Thyroid gland (tissue), 4 donors: ENCODE measurements at regions not wholly inside any gene's neighbourhood (a gene's known extent, or its start where the extent isn't known, plus 50 kb on each side); places are given as distances from the start of the nearest gene placed in this dataset.

Experiments used
- DNase-seq, 2 donors: peaks; one replicate each; pipeline ENCODE4 v3.0.0-alpha.2; 2019
- H3K27ac ChIP-seq, 3 donors: fragments of 200-600 bp; sonication (generic); 1 replicate in 2 of 3; 2 replicates in 1 of 3; pipeline ENCODE4 v1.5.1; 2016 to 2019; ENCODE audit warnings: mild to moderate bottlenecking in 1 of 3, moderate library complexity in 1 of 3
- H3K27me3 ChIP-seq: fragments of 200-600 bp; sonication (generic); one replicate; pipeline ENCODE4 v1.5.1; 2019
- H3K36me3 ChIP-seq, 2 donors: fragments of 200-600 bp; sonication (generic); one replicate each; pipeline ENCODE4 v1.5.1; 2016 to 2019
- H3K4me1 ChIP-seq, 2 donors: fragments of 200-600 bp; sonication (generic); one replicate each; pipeline ENCODE4 v1.5.1; 2017 to 2019
- H3K4me3 ChIP-seq, 3 donors: fragments of 200-600 bp; sonication (generic); replicated peaks in 1 of 3; 1 replicate in 2 of 3; 2 replicates in 1 of 3; pipeline ENCODE4 v1.5.1; 2016; ENCODE audit warnings: mild to moderate bottlenecking in 1 of 3
- H3K9me3 ChIP-seq: fragments of 200-600 bp; sonication (generic); one replicate; pipeline ENCODE4 v1.5.1; 2017
- POLR2A ChIP-seq, 2 donors: fragments of 450-650 bp; IDR thresholded peaks; one replicate each; pipeline ENCODE4 v1.6.1; 2017; ENCODE audit warnings: antibody characterized with exemption in 2 of 2, mild to moderate bottlenecking in 2 of 2, moderate library complexity in 1 of 2
- WGBS, 2 donors: methylation state at CpG; one replicate each; pipeline ENCODE4 v1.1.5; 2017; 5-methylcytosine and 5-hydroxymethylcytosine counted together
- intact Hi-C: fragments of 100-400 bp; cut with DNase I; formaldehyde crosslinking; loops from one replicate; pipeline ENCODE4 v1.15.1; 2023
- TF ChIP-seq, protein P1 (sequence below), 6 experiments: fragments of 200-600 bp in 3 of 6; fragments of 450-650 bp in 3 of 6; sonication (generic) in 3 of 6; IDR thresholded peaks; one replicate each; pipeline ENCODE4 v1.5.1; 2016 to 2019; ENCODE audit warnings: antibody characterized with exemption in 6 of 6, mild to moderate bottlenecking in 2 of 6, inconsistent platforms in 1 of 6, moderate library complexity in 1 of 6

GRCh38 chr6:170111816-170112582 is 178.9 kb downstream of the DLL1 start:
- 76 to 84% methylated on average over 14 to 16 of the region's 19 CpGs for WGBS, 2 donors
- Histone ChIP-seq H3K36me3 (no peaks in the 10 kb centered on the region), H3K4me1 (no peaks in the 10 kb centered on the region), H3K27me3 (no peaks in the 10 kb centered on the region), H3K9me3 (no peaks in the 10 kb centered on the region), H3K4me3 (no peak overlapping the region), H3K27ac (no peak overlapping the region)
- TF ChIP-seq, protein P1, sequence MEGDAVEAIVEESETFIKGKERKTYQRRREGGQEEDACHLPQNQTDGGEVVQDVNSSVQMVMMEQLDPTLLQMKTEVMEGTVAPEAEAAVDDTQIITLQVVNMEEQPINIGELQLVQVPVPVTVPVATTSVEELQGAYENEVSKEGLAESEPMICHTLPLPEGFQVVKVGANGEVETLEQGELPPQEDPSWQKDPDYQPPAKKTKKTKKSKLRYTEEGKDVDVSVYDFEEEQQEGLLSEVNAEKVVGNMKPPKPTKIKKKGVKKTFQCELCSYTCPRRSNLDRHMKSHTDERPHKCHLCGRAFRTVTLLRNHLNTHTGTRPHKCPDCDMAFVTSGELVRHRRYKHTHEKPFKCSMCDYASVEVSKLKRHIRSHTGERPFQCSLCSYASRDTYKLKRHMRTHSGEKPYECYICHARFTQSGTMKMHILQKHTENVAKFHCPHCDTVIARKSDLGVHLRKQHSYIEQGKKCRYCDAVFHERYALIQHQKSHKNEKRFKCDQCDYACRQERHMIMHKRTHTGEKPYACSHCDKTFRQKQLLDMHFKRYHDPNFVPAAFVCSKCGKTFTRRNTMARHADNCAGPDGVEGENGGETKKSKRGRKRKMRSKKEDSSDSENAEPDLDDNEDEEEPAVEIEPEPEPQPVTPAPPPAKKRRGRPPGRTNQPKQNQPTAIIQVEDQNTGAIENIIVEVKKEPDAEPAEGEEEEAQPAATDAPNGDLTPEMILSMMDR (IDR thresholded peaks at IDR 0.05), result no peak
- TF ChIP-seq POLR2A (IDR thresholded peaks at IDR 0.05), result no peak
- intact Hi-C loops, result no loop called here
- no peak for DNase-seq

DNA sequence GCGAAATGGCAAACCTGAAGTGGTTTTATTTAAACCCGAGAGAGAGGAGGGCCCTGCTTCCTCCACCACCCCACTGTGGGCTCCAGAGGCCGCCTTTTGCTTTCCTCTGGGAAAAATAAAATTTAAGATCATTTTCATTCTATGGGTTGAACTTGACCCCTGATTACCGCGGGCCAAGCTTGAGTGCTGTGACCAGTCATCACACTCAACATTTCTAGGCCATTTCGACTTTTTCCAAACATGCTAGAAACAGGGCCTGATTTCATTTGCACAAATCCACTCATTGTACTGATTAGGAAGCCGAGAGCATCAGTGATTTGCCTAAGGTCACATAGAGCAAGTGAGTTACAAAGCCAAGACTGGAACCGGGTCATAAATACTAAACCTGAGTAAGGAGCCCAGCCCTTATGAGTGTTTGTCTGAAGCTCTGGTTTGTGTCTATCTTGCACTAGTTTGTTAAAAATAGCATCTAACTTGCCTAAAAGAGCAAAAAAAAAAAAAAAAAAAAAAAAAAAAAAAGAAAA is 179.7 kb downstream of the DLL1 start:
- Histone ChIP-seq H3K9me3 (no peaks in the 10 kb centered on the region), H3K27ac (no peak overlapping the region), H3K27me3 (no peaks in the 10 kb centered on the region), H3K4me3 (no peak overlapping the region), H3K36me3 (no peaks in the 10 kb centered on the region), H3K4me1 (no peaks in the 10 kb centered on the region)
- DNase-seq, result no peak
- intact Hi-C loops, result no loop called here
- 86 to 91% methylated on average over 8 of the region's 8 CpGs for WGBS, 2 donors
- no peak for TF ChIP-seq POLR2A (IDR thresholded peaks at IDR 0.05)
- TF ChIP-seq, protein P1 (IDR thresholded peaks at IDR 0.05), result no peak

- DNase-seq, result no peak
- Histone ChIP-seq H3K4me3 (no peak overlapping the region), H3K27ac (no peak overlapping the region), H3K9me3 (no peaks in the 10 kb centered on the region), H3K36me3 (no peaks in the 10 kb centered on the region), H3K4me1 (no peaks in the 10 kb centered on the region), H3K27me3 (no peaks in the 10 kb centered on the region)
- WGBS, 2 donors, result 79 to 83% methylated on average over 32 to 42 of the region's 44 CpGs
- TF ChIP-seq POLR2A (IDR thresholded peaks at IDR 0.05), result no peak
- TF ChIP-seq, protein P1 (IDR thresholded peaks at IDR 0.05), result no peak
- intact Hi-C loops, result no loop called here
Observed at GRCh38 chr6:170110201-170111140, 180.4 kb downstream of the DLL1 start.

- Histone ChIP-seq H3K4me3 (no peak overlapping the region), H3K4me1 (no peaks in the 10 kb centered on the region), H3K27me3 (no peaks in the 10 kb centered on the region), H3K36me3 (no peaks in the 10 kb centered on the region), H3K27ac (no peak overlapping the region), H3K9me3 (no peaks in the 10 kb centered on the region)
- no peak for DNase-seq
- TF ChIP-seq, protein P1 (IDR thresholded peaks at IDR 0.05), result no peak
- TF ChIP-seq POLR2A (IDR thresholded peaks at IDR 0.05), result no peak
- 69 to 76% methylated on average over 15 of the region's 15 CpGs for WGBS, 2 donors
- intact Hi-C loops, result no loop called here
Observed at GRCh38 chr6:170108890-170109587, 181.8 kb downstream of the DLL1 start.
